ENCODE measurements at regions not wholly inside any gene's neighbourhood (a gene's known extent, or its start where the extent isn't known, plus 50 kb on each side); places are given as distances from the start of the nearest gene placed in this dataset.
A peak's percentile ranks its signal among the peaks of the same experiment; 100 is the strongest.

DNA sequence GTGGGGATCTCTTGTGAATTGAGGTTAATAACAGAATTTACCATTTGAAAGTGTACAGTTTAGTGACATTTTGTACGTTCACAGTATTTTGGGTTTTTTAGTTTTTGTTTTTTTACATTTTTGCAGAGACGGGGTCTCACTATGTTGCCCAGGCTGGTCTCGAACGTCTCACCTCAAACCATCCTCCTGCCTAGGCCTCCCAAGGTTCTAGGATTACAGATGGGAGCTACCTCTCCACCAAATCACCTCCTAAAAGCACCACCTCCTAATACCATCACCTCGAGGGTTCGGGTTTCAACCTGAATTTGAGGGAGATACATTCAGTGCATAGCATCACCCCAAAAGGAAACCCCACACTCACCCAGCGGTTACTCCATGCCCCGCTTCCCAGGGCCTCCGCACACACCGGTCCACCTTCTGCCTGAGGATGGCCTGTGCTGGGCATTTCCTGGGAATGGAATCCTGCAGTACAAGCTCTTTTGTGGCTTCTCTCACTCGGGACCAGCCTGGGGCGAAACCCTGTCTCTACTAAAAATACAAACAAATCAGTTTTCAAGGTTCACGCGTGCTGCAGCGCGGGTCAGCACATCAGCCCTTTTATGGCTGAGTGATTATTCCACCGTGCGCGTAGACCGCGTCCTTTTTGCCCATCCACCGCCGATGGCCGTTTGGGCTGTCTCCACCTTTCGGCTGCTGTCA lies 182.7 kb upstream of the CIBAR2 start:
- no peak for DNase-seq

DNA sequence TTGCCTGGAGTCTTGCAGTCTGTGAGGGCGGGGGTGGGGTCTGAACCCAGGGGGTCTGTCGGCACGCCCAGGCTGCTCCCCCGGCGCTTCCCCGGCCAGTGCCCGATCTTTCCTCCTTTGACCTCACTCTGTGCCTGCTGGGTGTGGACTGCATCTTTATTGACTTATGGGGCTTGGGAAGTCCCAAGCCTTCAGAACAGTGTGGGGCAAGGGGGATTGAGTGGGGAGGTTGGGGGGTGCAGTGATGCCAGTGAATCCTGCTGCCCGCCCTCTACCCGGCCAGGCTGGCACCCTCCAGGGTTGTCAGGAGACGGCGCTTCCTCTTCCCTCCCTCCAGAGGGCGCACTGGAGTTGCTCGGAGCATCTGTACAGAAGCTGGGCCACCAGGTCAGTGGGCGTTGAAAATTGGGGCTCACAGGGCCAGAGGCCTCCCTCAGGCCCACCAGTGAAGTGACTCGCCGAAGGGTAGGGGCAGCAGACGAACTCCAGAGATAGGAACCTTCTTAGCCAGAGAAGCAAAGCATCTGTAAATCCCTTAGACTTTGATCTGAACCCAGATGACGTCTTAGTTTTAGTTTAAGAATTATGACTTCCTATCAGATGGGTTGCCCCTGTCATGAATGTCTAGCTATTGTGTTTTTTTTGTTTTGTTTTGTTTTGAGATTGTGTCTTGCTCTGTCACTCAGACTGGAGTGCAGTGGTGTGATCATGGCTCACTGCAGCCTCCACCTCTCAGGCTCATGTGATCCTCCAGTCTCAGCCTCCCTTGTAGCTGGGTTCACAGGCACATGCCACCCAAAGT lies 184.8 kb upstream of the CIBAR2 start:
- no peak for DNase-seq

DNA sequence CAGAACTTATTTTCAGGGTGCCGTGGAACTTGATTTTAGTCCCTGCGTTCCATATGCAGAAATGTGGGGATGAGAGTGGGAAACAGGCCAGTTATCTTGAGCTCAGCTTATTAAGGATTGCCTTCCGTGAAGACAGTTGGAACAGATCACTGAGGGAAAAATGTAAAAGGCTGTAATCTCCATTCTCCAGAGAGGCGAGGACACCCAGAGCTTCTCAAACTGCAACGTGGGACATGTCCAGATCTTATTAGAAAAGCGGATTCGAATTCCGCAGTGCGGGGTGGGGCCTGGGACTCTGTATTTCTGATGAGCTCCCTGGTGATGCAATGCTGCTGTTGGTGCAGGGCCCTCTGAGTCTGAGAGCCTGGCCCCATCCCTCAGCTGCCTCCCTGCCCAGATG lies 185.6 kb upstream of the CIBAR2 start:
- no peak for DNase-seq

DNA sequence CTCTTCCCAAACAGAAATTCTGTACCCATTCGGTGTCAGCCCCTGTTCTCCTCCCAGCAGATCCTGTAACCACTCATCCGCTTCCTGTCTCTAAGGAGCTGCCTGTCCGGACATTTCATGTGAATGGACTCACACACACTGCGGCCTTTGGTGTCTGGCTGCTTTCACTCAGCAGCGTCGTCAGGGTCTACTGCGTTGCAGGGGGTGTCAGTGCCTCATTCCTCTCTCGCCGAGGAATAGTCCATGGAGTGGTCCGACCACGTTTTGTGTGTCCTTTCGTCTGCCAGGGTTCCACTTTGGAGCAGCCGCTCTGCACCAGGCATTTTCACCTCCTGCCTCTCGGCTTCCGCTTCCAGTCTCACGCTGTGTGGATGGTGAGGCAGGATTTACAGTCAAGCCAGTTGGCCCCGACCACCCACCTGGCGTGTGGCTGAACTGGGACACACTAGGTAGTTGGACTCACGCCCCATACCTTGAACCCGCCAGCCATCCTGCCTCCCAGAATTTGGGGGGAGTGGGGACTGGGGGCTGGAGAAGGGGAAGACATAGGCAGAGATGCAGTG lies 188.2 kb upstream of the CIBAR2 start:
- DNase-seq = no peak

DNA sequence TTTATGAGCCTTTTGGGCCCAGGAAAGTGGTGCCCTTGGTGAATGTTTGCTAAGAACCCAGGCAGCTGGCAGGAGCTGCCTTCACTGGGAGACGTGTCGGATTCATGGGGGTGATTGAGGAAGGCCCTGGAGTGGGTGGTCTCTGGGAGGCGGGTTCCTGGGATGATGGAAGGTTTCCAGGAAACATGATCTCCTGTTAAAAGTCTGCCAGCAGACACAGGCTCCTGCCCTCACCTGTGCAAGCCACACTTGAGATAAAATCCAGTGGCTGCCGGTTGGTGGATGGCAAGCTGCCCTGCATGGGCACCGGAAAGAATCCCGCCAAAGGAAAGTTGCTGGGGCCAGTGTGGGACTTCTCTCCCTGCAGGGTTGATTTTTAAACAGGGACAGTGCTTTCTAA lies 189.0 kb upstream of the CIBAR2 start:
- DNase-seq = no peak

DNA sequence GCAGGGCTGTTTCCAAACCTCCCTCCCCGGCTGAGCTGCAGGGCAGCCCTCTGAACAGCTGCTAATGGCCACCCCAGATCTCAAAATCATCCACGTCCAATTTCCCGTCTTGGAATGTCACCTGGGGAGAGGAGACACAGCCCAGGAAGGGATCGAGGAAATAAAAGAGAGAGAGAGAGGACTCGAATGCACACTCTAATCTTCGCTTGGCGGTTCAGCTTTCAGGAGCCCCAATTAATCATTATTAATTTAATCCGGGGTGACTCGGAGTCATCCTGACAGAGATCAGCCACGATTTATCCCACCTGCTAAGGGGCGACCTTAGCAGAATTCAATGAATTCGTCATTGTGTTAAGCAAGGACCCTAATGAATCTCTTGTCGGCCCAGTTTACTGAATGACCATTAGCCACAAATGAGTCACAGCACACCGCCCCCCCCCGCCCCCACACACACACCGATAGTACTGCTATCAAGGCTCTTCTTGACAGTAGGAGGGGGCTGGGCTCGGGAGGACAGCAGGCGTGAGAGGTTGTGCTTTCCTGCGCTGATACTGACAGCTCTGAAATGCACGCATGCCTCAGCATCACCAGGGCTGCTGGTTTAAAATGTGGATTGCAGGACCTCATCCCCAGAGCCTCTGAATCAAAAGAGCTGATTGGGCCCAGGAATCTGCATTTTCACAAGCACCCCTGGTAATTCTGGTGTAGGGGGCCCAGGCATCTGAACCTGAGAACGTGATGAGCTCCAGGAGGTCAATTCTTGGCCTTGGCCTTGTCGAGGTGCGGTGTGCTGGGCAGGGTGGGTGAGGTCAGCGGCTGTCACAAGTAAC lies 190.0 kb upstream of the CIBAR2 start:
- no peak for DNase-seq

DNA sequence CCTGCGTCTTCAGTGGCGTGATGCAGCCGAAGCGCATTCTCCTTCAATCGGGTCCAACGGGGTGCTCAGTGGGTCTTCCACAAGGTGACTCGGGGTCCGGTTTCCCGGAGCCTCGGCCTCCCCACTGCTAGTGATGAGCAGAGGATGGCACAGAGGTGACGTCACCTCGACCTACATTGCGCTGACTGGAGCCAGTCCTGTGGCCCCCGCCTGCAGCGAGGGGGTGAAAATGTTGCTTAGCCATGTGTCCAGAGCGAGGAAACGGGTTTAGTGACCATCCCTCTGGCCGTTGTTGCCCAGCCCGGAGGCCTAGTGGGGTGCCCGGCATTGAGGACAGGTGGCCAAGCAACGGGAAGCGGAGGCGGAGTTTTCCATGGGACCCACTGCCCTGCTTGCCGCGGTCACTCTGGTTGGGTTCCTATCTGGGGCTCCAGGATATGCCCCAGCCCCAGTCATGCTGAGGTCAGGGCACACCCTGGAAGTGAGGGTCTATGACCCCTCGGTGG lies 190.6 kb upstream of the CIBAR2 start:
- no peak for DNase-seq

DNA sequence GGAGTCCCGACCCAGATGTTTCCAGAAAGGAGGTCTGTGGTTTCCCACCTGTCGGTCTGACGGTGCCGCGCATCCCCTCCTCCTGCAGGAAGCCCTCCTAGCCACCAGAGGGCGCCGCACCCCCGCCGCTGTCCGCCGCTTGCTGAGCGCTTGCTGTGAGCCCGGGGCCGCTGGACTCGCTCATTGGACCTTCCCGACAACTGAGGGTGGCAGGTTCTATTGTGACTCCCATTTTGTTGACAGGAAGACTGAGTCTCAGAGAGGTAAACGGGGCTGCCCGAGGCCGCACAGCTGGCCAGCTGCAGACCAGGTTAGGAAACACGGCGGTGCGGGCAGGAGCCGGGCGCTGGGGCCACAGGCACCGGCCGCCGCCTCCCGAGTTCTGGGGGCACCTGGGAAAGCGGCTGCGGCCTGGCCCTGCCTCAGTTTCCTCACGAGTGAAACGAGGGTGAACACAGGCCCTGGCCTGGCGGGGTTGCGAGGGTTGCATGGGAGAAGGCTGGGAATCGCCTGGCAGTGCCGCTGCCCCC lies 191.1 kb upstream of the CIBAR2 start:
- peak; percentile 82 for DNase-seq

DNA sequence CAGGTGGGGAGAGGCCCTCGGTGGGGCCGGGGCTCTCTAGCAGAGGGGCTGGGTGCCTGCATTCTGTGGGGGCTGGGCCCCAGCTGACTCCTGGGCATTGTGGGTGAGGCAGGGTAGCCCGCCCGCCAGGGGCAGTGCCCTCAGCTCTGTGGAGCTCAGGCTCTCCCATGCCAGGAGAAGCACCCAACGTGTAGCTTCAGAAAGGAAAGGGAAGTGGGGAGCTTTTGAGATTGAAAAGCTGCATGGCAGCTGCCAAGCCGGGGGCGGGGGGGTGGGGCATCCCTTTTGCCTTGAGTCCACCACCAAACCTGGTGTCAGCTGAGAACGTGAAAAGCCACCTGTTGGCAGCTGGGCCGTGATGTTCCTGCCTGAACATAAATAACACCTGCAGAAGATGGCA lies 192.1 kb upstream of the CIBAR2 start:
- no peak for DNase-seq

DNA sequence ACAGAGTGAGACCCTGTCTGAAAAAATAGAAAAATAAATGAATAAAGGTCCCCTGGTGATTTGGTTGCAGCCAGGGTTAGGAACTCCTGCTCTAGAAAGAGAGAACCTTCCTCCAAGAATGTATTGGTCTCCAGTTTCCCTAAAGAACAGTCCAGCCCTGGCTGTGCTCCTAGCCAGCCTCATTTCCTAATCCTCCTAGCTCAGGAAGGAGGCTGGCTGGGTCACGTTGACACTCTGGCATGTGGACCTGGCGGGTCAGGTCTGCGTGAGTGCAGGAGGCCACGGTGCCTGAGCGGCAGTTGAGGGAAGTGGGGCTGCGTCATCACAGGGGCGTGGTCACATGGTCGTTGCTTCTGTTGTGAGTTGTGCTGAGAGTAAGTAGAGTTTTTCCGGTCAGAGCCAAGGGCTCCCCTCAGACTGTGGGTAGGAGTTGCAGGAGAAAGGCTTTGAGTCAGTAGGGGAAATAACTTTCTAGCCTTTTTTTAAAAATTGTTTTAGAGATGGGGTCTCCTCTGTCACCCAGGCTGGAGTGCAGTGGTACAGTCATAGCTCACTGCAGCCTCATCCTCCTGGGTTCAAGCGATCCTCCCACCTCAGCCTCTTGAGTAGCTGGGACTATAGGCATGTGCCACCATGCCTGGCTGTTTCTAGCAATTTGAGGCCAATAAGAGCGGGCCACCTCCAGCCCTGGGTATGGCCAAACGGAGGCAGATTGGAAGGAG lies 194.0 kb upstream of the CIBAR2 start:
- peak; percentile 89 for DNase-seq

DNA sequence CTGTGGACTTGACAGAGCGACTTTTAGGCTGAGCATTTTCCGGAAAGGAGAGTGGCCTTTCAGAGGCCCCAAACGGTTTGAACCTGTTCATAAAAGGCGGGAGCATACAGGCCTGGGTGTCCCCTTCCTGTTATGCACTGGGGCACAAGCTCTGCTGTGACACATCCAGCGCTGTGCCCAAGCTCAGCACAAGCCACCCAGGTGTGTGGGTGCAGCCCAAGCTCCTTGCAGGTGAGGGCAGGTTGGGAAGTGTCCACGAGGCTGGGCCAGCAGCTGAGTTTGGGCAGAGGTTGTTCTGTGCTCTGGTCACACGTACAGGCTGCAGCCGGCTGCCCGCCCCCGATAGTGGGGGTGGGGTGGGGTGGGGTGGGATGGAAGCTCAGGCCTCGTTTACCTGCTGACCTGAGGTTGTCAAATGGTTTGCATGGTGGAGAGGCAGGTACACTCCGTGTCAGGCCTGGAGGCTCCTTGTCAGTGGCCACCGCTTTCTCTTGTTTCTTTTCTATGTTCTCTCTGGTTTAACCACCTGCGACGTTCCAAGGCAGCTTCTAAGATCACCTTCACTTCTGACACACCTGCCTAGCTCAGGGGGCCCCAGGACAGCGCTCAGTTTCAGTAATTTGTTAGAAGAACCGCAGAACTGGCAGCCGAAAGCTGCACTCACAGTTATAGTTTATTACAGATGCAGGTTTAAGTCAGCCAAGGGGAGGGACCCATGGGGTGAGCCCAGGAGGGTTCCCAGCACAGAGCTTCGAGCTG lies 194.7 kb upstream of the CIBAR2 start:
- no peak for DNase-seq

DNA sequence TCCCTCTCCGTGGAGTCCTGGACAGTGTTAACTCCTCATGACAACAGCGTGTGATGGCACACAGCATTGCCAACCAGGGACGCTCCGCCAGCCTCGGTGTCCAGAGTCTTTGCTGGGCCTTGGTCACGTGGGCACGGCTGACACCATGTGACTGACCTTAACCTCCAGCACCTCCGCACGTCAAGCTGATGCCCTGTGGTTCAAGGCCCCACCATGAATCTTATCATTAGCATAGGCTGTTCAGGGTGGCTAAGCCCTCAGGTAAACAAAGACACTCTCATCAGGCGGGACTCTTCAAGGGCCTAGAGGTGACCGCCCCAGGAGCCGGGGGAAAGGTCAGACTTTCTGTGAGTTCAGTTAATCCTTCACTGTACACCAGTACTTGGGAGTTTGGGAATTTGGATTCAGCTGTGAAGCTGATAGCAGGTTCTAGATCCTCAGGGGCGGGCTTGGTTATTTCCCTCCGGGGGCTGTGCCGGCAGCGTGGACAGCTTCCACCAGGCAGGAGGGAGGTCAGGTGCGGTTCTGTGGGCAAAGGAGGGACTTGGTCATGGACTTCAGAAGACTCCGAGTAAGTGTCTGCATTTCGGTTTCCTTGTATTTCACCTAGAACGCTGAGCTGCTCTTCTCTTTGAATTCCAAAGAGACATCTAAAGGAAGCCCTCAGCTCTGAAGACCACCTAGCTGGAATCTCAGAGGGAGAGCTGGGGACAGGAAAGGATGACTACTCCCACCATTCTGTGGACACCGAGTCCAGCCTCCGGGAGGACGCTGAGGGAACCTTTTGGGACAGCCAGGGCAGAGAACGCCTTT lies 195.5 kb upstream of the CIBAR2 start:
- no peak for DNase-seq

DNA sequence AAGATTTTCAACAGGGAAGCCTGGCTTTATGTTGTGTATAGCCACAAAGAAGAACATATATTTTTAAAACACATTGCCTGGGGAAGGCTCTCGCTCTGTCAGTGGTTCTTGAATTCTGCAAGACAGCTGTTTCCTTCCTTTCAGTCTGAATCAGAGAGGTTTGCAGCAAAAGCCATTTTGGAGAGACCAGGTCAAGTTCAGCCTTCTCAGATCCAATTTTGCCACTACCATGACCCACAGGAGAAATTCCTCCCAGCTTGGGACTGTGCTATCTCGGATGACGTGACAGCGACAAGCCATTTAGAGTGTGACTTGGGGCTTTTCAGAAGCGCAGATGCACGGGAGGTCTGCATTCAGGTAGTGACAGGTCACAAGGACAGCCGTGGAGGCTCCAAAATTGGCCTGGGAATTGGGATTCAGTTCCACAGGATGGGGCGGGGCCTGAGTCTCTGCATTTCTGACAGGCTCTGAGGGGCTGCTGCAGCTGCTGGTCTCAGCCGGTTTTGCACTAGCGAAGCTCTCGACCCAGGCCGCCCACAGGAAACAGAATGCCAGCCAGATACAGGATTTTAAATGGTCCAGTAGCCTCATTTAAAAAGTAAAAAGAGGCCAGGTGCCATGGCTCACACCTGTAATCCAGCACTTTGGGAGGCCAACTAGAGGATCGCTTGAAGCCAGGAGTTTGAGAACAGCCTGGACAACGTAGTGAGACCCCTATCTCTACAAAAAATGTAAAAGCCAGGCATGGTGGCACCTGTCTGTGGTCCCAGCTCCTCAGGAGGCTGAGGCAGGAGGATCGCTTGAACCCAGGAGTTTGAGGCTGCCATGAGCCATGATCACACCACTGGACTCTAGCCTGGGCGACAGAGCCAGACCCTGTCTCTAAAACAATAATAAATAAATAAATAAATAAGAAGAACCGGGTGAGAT lies 196.6 kb upstream of the CIBAR2 start:
- no peak for DNase-seq

DNA sequence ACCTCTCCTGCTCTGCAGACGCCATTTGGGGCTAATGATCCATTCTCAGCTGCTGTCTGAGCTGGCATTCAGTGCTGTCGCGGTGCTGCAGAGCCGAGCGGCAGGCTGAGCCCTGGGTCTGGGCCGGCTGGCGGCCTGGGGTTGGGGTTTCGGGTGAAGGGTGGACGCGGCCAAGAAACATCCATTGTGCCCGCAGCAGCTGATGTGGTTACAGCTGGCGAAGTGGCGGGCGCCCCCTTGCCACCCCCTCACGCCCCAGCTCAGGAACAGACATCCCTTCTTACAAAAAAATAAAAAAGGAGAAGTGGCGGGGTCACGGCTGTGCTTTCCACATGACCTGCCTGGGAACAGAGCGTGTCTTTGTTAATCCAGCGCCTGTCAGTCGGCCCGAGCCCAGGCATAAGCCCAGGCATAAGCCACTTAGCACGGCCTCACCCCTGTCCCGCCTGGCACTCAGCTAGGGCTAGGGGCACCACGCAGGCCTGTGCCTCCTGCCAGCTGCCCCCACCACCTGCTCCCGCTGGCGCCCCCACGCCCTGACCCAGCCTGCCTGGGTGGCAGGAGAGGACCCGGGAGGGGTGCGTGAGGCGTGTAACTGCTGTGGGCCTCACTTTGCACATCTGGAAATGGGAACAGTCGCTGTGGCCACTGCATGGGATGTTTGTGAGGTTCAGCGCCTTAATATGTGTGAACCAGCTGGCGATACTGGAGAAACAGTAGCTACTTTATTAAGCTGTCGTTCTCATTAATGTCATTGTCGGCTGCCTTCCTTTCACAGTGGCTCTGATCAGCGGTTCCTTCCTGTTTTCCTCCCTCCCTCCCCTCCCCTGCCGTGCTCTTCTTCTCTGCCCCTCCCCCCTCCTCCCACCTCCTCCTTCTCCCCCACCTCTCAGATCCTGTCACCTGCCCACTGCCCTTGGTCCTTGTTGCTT lies 197.7 kb upstream of the CIBAR2 start:
- peak; percentile 82 for DNase-seq

DNA sequence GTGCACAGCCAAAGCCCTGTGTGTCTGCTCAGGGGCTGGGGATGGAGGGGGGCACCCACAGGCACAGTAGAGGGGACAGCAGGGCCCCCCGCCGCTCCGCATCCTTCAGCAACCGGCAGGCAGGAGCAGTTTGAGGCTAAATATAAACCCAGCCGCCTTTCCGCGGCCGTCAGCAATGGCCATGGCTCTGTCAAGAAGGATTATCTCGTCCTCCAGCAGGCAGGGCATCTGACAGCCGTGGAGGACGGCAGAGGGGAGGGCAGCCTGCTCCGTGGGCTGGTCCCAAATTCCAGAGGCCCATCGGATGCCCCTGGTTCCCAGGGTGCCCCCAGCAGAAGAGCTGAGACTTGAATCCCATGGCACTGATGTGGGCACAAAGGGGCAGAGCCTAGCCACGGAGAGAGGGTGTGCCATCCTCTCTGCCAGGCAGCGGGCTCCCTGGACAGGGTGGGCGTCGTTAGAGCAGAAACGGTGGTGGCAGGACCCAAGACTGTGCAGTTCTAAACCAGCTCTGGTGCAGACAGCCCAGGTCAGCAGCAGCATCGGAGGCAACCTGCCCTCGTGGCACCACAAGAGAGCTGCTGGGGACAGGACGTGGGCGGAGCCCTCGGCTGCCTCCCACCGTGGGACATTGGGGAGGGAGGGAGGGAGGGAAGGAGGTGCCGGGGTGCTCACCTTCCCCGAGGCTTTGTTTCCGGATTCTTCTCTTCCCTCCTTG lies 198.8 kb upstream of the CIBAR2 start:
- no peak for DNase-seq

DNA sequence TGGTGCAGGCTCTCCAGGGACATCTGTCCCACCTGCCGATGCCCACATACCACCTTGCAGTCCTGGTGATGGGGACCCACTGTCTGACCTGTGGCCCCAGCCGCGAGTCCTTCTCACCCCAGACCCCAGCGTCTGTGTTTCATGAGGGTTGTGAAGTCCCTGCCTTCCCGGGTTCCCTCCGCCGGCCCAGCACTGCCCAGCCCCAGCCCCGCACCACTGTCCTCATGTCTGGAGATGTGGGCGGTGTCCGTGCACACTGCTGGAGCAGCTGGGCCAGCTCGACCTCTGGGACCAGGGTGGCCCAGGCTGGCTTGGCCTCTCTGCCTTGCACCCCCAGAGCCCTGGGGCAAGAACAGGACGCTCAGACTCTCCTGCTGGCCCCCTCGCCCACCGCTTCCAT lies 199.5 kb upstream of the CIBAR2 start:
- DNase-seq = no peak

DNA sequence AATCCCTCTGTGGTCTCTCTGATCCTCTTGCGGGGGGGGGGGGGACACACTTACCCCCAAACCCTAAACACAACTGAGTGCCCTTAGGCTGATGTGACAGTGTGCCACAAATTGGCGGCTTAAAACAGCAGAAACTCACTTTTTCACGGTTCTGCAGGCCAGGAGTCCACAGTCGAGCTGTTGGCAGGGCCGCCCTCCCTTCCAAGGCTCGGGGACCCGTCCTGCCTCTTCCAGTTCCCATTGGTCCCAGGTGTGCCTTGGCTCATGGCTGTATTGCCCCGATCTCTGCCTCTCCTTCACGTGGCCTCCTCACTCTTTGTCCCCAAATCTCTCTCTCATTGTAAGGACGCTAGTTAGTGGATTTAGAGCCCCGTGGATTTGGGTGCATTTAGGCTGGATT lies 199.9 kb upstream of the CIBAR2 start:
- no peak for DNase-seq

Data from femur (tissue), 1 donor.